ENCODE measurements at regions not wholly inside any gene's neighbourhood (a gene's known extent, or its start where the extent isn't known, plus 50 kb on each side); places are given as distances from the start of the nearest gene placed in this dataset.

- no peak for DNase-seq (ENCODE audit: low spot score in 2 of 2)
- Histone ChIP-seq H3K27ac (no peak overlapping the region), H3K9me3 (no peaks in the 10 kb centered on the region), H3K4me1 (no peaks in the 10 kb centered on the region), H3K4me3 (no peak overlapping the region), H3K27me3 (no peaks in the 10 kb centered on the region), H3K36me3 (no peaks in the 10 kb centered on the region)
- TF ChIP-seq POLR2AphosphoS5 (IDR thresholded peaks at IDR 0.05) (no peak), POLR2A (IDR thresholded peaks at IDR 0.05) (no peak), EP300 (IDR thresholded peaks at IDR 0.05) (no peak)
- TF ChIP-seq, protein P1, sequence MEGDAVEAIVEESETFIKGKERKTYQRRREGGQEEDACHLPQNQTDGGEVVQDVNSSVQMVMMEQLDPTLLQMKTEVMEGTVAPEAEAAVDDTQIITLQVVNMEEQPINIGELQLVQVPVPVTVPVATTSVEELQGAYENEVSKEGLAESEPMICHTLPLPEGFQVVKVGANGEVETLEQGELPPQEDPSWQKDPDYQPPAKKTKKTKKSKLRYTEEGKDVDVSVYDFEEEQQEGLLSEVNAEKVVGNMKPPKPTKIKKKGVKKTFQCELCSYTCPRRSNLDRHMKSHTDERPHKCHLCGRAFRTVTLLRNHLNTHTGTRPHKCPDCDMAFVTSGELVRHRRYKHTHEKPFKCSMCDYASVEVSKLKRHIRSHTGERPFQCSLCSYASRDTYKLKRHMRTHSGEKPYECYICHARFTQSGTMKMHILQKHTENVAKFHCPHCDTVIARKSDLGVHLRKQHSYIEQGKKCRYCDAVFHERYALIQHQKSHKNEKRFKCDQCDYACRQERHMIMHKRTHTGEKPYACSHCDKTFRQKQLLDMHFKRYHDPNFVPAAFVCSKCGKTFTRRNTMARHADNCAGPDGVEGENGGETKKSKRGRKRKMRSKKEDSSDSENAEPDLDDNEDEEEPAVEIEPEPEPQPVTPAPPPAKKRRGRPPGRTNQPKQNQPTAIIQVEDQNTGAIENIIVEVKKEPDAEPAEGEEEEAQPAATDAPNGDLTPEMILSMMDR (IDR thresholded peaks at IDR 0.05) = no peak
These were observed 83.8 kb downstream of the DIO2 start for GRCh38 chr14:80127466-80127865.

GRCh38 chr14:80124794-80125193 is 86.5 kb downstream of the DIO2 start:
- H3K27ac ChIP-seq = no peak overlapping the region
- WGBS = 85% methylated on average over 3 of the region's 3 CpGs
- TF ChIP-seq, protein P1 (IDR thresholded peaks at IDR 0.05) = no peak
- TF ChIP-seq POLR2A (IDR thresholded peaks at IDR 0.05) (no peak), POLR2AphosphoS5 (IDR thresholded peaks at IDR 0.05) (no peak), EP300 (IDR thresholded peaks at IDR 0.05) (no peak)
- peaks cover 3% of the 10 kb centered on the region for H3K9me3 ChIP-seq
- H3K4me1 ChIP-seq = no peaks in the 10 kb centered on the region
- H3K36me3 ChIP-seq = no peaks in the 10 kb centered on the region
- no peak for DNase-seq (ENCODE audit: low spot score in 2 of 2)
- H3K4me3 ChIP-seq = no peak overlapping the region
- no peaks in the 10 kb centered on the region for H3K27me3 ChIP-seq

- 78% methylated on average over 1 of the region's 1 CpG for WGBS
- peaks cover 3% of the 10 kb centered on the region for H3K9me3 ChIP-seq
- no peaks in the 10 kb centered on the region for H3K36me3 ChIP-seq
- no peaks in the 10 kb centered on the region for H3K4me1 ChIP-seq
- no peak overlapping the region for H3K4me3 ChIP-seq
- no peaks in the 10 kb centered on the region for H3K27me3 ChIP-seq
- H3K27ac ChIP-seq = no peak overlapping the region
- no peak for TF ChIP-seq POLR2AphosphoS5 (IDR thresholded peaks at IDR 0.05)
- TF ChIP-seq, protein P1 (IDR thresholded peaks at IDR 0.05) = no peak
- no peak for DNase-seq (ENCODE audit: low spot score in 2 of 2)
These were observed 93.4 kb downstream of the DIO2 start for GRCh38 chr14:80117876-80118275.

GRCh38 chr14:80116157-80116556 is 95.1 kb downstream of the DIO2 start:
- H3K4me1 ChIP-seq = no peaks in the 10 kb centered on the region
- no peak overlapping the region for H3K4me3 ChIP-seq
- WGBS = 96% methylated on average over 2 of the region's 2 CpGs
- no peaks in the 10 kb centered on the region for H3K9me3 ChIP-seq
- H3K27ac ChIP-seq = no peak overlapping the region
- H3K27me3 ChIP-seq = no peaks in the 10 kb centered on the region
- TF ChIP-seq EP300 (IDR thresholded peaks at IDR 0.05) (no peak), POLR2AphosphoS5 (IDR thresholded peaks at IDR 0.05) (no peak), POLR2A (IDR thresholded peaks at IDR 0.05) (no peak)
- TF ChIP-seq, protein P1 (IDR thresholded peaks at IDR 0.05) = no peak
- H3K36me3 ChIP-seq = no peaks in the 10 kb centered on the region
- no peak for DNase-seq (ENCODE audit: low spot score in 2 of 2)

DNA sequence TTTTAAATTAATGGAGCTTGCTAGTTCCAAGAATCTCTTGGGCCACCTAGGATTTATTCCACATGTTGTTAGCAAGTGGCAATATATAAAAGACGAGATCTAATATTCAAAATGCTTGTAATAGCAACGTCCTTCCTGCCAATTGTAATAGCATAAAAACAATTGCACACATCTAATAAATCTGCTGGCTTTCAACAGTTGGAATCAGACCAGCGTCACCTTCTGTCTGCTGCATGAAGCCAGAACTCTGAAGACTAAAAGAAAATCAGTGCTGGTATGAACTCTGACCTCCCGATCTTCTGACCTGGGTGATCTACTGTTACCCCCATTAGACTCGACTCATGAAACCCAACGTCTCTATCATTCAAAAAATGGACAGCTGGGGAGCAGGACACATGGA is 100.6 kb downstream of the DIO2 start:
- H3K4me1 ChIP-seq = no peaks in the 10 kb centered on the region
- DNase-seq (ENCODE audit: low spot score in 2 of 2) = no peak
- no peak overlapping the region for H3K27ac ChIP-seq
- 48% methylated on average over 6 of the region's 6 CpGs for WGBS
- H3K4me3 ChIP-seq = no peak overlapping the region
- no peaks in the 10 kb centered on the region for H3K27me3 ChIP-seq
- H3K9me3 ChIP-seq = no peaks in the 10 kb centered on the region
- TF ChIP-seq POLR2AphosphoS5 (IDR thresholded peaks at IDR 0.05) (no peak), POLR2A (IDR thresholded peaks at IDR 0.05) (no peak), EP300 (IDR thresholded peaks at IDR 0.05) (no peak)
- TF ChIP-seq, protein P1 (IDR thresholded peaks at IDR 0.05) = no peak
- H3K36me3 ChIP-seq = no peaks in the 10 kb centered on the region
